ENCODE measurements at regions not wholly inside any gene's neighbourhood (a gene's known extent, or its start where the extent isn't known, plus 50 kb on each side); places are given as distances from the start of the nearest gene placed in this dataset.

- DNase-seq (ENCODE audit: low spot score) = no peak
Measured at GRCh38 chr14:85418721-85419120, 111.2 kb upstream of the FLRT2 start.

- DNase-seq (ENCODE audit: low spot score) = no peak
Measured at GRCh38 chr14:85420278-85420677, 109.7 kb upstream of the FLRT2 start.

GRCh38 chr14:85420707-85421106 is 109.2 kb upstream of the FLRT2 start:
- no peak for DNase-seq (ENCODE audit: low spot score)

DNA sequence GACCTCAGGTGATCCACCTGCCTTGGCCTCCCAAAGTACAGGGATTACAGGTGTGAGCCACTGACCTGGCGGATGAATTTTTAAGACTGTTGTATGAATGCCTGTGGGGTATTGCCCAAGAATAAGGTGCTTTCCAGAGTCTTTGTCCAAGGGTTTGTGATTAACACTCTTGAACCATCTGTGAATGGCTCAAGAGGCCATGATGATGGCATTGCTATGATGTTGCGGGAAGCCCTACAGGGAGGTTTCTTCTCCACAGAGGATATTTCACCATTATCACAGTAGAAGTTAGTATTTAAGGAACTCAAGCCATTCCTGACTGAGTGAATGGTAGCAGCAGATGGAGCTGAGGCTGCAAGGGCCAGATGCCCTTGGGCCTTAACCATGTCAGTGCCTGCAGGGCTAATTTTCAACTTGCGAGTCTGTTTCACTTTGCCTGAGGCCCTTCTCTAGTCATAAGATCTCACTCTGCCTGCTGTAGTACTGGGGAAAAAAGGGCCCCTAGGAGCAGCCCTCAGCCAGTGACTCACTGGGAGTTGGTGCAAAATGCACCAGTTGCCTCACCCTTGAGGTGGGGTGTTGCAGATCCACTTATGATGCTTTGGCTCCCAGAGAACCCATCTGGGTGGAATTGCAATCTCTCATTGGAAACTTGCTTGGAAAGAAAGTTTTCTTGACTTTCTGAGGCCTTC is 108.6 kb upstream of the FLRT2 start:
- DNase-seq (ENCODE audit: low spot score) = no peak

DNA sequence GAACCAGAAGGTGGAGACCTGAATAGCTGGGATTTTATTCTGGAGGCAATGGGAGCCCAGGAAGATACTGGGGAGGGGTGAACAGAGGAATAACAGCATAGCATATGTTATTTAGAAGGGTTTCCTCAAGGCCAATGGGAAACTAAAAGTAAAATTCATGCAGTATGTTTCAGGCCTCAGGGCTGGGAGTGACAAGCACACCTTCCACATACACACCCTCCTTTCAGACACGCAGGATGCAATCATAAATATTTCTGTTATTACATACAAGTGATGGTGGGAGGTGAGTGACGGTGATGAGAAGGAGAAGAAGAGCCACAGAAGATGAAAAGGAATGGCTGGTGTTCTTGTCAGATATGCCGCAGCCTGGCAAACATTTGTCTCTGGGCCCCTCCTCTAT is 106.1 kb upstream of the FLRT2 start:
- no peak for DNase-seq (ENCODE audit: low spot score)

DNA sequence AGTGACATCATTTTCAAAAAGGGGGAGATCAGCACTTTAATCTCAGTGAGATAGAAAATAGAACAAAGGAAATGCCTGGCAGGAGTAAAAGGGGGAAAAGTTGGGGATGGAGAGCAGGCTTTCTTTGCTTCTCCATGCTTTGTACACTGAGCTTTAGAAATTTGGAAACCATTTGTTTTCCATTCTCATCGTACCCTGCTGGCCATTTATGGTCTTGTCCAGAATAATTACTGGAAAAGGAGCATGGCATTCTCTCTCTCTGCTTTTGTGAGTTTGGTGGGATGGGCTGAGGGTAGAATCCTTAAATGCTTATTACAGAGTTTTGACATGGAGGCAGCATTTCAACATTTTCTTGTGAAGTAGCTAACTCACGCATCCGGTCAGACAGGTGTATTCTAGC is 104.4 kb upstream of the FLRT2 start:
- DNase-seq (ENCODE audit: low spot score) = no peak

GRCh38 chr14:85426068-85426935 is 103.6 kb upstream of the FLRT2 start:
- no peak for DNase-seq (ENCODE audit: low spot score)

- DNase-seq (ENCODE audit: low spot score) = no peak
Measured at GRCh38 chr14:85428926-85429325, 101.0 kb upstream of the FLRT2 start.

GRCh38 chr14:85437148-85437547 is 92.8 kb upstream of the FLRT2 start:
- DNase-seq (ENCODE audit: low spot score) = no peak

DNA sequence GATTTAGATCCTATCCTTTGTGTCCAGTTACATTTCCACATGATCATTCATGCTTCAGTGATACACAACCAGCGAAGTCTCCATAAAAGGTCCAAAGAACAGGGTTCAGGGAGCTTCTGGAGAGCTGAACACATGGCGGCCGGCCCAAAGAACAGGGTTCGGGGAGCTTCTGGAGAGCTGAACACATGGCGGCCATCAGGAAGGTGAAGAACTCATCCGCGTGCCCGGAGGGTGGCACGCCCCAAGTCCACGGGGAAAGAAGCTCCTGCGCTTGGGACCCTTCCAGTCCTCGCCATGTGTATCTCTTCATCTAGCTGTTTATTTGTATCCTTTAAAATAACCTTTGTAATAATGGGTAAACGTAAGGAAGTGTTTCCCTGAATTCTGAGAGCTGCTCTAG is 91.9 kb upstream of the FLRT2 start:
- DNase-seq (ENCODE audit: low spot score) = no peak

DNA sequence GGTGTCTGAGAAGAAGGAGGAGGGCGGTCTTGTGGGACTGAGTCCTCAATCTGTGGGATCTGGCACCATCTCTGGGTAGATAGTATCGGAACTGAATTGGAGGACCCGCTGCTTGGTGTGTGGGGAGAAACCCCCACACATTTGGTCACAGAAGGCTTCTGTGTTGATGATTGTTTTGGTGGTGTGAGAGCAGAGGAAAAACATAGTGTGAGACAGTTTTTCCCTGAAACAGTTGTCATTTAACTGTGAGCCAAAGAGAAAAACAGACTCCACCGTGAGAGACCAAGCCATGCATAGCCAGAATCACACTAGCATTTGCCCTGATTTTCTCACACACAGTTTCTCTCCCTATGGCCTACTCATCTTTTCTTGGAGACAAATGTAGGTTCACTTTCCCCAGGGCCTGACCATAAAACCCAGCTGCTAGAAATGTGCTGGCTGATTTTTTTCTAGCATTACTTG is 91.4 kb upstream of the FLRT2 start:
- no peak for DNase-seq (ENCODE audit: low spot score)

DNA sequence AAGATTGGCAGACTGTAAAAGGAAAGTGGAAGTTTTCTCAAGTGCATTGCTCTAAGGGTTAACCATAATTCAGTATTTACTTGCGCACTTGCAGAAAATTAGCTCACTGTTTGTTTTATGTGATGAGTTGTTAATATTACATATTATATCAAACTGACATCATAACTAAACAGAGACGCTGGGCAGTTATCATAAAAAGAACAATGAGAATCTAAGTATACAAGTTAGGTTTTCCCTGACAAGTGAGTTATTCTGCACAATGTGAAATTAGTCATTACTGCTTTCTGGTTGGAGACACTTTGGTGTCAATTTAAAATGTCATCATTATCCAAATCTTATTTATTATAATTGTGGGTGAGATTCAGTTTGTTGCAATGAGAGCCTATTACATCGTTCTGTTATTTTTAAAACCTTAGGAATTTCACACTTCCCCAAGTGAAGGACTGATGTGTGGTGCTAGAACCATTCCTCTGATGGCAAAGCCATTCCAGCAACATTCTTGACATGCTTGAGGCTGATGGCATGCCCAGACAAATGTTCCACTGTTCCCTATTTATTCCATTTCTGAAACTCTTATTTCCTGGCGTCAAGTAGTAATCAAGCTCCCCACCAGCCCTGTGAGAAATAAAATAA is 90.1 kb upstream of the FLRT2 start:
- DNase-seq (ENCODE audit: low spot score) = peak; percentile 37

DNA sequence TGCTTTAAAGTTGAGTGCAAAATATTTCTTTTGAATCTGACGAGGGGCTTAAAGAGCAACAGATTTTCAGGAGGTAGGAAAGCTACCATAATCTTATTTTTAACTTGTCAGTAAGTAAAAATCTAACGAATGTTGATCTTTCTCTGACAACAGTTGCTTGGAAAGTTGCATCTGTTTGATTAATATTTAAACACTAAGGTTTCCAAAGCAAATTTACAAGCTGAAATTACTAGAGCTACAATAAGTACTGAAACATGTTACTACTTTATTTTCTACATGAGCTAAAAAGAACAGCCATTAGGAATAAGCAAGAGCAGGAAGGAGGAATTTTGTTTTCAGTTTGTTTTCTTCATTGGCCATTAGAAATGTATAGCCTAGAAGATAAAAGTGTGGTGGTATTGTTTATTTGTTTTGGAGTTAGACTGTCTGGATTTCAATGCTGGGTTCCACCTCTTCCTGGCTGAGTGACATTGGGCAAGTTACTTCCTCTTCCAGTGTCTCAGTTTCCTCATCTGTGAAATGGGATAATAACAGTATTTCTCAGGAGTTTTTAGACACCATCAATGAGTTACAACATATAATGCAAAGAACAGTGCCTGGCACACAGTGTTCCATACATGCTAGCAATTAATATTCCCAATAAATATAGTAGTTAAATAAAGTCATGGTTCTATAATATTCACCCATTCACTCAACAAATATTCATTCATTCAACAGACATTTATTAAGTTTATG is 87.9 kb upstream of the FLRT2 start:
- no peak for DNase-seq (ENCODE audit: low spot score)

- DNase-seq (ENCODE audit: low spot score) = no peak
Measured at GRCh38 chr14:85442996-85443395, 86.9 kb upstream of the FLRT2 start.

DNA sequence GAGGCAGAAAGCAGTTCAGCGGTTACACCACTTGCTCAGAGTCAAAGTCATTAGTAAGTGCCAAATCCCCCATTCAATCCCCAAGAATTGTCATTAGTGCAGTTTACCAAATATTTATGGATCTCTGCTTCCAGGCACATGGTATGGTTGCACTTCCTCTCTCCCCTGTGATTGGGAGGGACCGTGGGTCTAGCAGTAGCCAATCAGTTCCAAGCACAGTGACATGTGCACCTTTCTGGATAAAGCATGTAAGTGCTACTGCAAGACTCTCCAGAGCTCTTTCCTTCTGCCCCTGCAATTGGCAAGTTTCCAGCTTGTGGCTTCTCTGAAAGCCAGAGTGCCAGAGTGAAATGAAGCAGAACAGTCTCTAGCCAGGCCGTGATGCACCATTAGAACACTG is 85.3 kb upstream of the FLRT2 start:
- peak; percentile 82 for DNase-seq (ENCODE audit: low spot score)

DNA sequence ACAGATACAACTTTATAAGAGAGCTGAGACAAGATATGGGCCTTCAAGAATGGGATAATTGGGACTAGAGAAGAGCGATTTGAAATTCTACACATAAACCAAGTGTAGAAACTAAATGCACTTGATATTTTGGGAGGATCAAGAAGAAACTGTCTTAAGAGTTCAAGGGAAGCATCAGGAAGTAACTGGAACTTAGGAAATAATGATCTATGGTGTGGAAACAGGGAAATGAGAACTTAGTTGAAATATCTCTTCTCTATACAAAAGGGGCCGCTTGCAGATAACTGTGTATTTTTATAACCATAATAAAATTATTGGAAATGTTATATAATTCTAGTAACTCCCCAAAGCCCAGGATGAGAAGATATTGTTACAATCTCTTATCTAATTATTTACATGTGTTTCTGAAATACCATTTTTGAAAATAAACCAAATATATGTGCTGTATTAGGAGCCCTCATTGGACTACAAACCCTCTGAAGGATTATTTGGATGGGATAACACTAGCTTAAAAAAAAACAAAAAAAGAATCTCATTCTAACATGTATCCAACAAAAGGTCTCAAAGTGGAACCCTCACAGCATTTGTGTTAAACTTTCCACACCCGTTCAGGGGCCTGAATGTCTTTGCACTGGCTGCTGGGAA is 84.7 kb upstream of the FLRT2 start:
- no peak for DNase-seq (ENCODE audit: low spot score)

DNA sequence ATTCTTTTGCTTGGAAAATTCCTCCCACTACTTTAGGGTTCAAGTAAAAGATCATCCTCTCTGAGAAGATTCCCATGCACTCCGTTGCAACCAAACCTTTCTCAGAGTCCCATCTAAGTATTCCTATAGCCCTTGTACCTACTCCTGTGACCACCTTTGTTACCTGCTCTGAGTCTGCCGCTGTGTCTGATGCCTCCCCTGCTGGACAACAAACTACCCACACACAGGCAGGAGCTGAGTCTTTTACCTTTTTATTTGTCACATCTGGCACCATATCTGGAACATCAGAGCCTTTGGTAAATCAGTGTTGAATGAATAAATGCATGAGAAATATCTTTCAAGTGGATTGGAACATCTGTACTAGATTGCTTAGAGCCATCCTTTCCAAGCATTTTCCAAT is 82.1 kb upstream of the FLRT2 start:
- no peak for DNase-seq (ENCODE audit: low spot score)

DNA sequence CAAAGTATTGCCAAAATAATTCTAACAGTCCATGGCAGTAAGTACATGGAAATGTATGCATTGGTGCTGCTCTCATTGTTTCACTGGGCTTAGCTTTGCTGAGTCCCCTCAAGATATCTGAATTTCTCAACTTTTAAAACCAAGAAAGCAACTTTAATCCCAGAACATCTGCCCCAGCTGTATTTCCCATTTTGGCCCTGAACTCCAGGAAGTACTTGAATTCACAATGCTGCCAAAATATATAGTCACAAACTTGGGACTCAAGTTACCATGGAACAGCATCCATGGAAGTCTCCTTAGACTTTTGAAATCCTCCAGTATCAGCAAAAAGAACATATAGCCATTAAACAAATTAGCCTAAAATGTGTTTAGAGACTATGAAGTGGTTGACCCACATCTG is 78.5 kb upstream of the FLRT2 start:
- no peak for DNase-seq (ENCODE audit: low spot score)

GRCh38 chr14:85453401-85454225 is 76.3 kb upstream of the FLRT2 start:
- DNase-seq (ENCODE audit: low spot score) = no peak

GRCh38 chr14:85454226-85454813 is 75.6 kb upstream of the FLRT2 start:
- DNase-seq (ENCODE audit: low spot score) = no peak

All from H4 (cell line).